Esophagus mucosa (tissue), 1 donor: ENCODE measurements at regions not wholly inside any gene's neighbourhood (a gene's known extent, or its start where the extent isn't known, plus 50 kb on each side); places are given as distances from the start of the nearest gene placed in this dataset.

Experiments
- ATAC-seq: fragments of 200-7000 bp; cut with Tn5 transposase; one replicate; pipeline ENCODE4 v1.9.1; 2020
- donor health status: DM: yes; HTN: yes; CAD: no.

- no peak for ATAC-seq
Measured at GRCh38 chr5:74182603-74183002, 457.9 kb downstream of the ENC1 start.

GRCh38 chr5:74179701-74180100 lies 460.8 kb downstream of the ENC1 start:
- no peak for ATAC-seq

- no peak for ATAC-seq
Measured at GRCh38 chr5:74179179-74179578, 461.3 kb downstream of the ENC1 start.

- no peak for ATAC-seq
Measured at GRCh38 chr5:74177961-74178360, 462.6 kb downstream of the ENC1 start.

- no peak for ATAC-seq
Measured at GRCh38 chr5:74174366-74174765, 466.2 kb downstream of the ENC1 start.

GRCh38 chr5:74173665-74174064 lies 466.9 kb downstream of the ENC1 start:
- ATAC-seq: no peak

GRCh38 chr5:74173241-74173640 lies 467.3 kb downstream of the ENC1 start:
- ATAC-seq: no peak

- no peak for ATAC-seq
Measured at GRCh38 chr5:74169701-74170100, 470.8 kb downstream of the ENC1 start.

- ATAC-seq: no peak
Measured at GRCh38 chr5:74167930-74168315, 472.6 kb downstream of the ENC1 start.

GRCh38 chr5:74167206-74167929 lies 473.2 kb downstream of the ENC1 start:
- ATAC-seq: no peak

GRCh38 chr5:74166064-74166463 lies 474.5 kb downstream of the ENC1 start:
- no peak for ATAC-seq

GRCh38 chr5:74164725-74165235 lies 475.7 kb downstream of the ENC1 start:
- no peak for ATAC-seq

GRCh38 chr5:74162524-74162923 lies 478.0 kb downstream of the ENC1 start:
- no peak for ATAC-seq

- no peak for ATAC-seq
Measured at GRCh38 chr5:74161170-74161569, 479.4 kb downstream of the ENC1 start.

- no peak for ATAC-seq
Measured at GRCh38 chr5:74156728-74157383, 483.7 kb downstream of the ENC1 start.

GRCh38 chr5:74155501-74155900 lies 485.0 kb downstream of the ENC1 start:
- ATAC-seq: no peak

GRCh38 chr5:74154526-74154925 lies 486.0 kb downstream of the ENC1 start:
- ATAC-seq: no peak

- ATAC-seq: no peak
Measured at GRCh38 chr5:74153255-74153790, 487.2 kb downstream of the ENC1 start.

GRCh38 chr5:74152625-74153254 lies 487.8 kb downstream of the ENC1 start:
- no peak for ATAC-seq

- ATAC-seq: no peak
Measured at GRCh38 chr5:74152136-74152535, 488.4 kb downstream of the ENC1 start.

GRCh38 chr5:74149395-74149794 lies 491.1 kb downstream of the ENC1 start:
- peak; percentile 75 for ATAC-seq

GRCh38 chr5:74148321-74148720 lies 492.2 kb downstream of the ENC1 start:
- no peak for ATAC-seq

GRCh38 chr5:74146796-74147195 lies 493.7 kb downstream of the ENC1 start:
- ATAC-seq: no peak

GRCh38 chr5:74145951-74146350 lies 494.6 kb downstream of the ENC1 start:
- ATAC-seq: no peak
